ENCODE measurements at regions not wholly inside any gene's neighbourhood (a gene's known extent, or its start where the extent isn't known, plus 50 kb on each side); places are given as distances from the start of the nearest gene placed in this dataset.

DNA sequence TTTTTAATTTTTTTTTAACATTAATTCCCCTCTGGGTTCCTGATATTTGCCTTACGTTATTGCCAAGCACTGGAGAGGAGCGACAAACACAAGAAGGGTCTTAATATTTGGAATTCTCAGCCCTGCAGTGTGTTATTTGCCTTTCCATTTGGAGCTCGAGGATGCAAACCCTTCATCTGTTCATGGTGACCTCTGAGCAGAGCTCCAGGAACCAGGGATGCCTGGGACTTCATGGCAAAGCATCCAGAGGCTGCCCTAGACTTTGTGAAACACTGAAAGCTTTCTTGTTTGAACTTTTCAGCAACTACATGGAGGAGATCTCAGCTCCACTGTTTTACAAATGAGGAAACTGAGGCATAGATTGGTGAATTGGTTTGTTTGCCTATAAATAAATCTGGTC lies 254.2 kb downstream of the CBLN1 start:
- no peak for DNase-seq

DNA sequence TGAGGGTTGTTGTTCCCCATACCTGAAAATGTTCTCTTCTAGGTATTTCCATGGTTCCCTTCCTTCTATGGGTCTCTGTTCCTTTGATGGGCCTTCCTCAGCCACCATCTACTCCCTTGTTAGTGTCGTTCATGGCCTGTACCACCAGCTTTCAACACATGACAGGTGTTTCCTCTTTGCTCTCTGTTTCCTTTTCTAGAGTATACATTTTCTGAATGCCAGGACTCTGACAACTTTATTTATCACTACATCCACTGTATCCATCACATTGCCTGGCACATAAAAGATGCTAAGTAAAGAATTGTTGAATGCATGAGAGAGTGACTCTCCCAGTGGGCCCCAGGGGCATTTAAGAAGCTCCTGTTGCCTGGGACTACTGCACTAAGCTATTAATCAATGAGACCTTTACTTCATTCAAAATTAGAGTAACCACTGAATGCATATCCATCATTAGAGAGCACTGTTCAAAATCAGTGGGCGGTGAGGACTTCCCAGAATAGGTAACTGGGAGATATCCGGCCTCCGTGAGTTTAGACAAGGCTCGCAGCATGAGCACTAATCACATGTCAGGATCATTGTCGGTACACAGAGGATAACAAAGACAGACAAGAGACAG lies 255.0 kb downstream of the CBLN1 start:
- Histone ChIP-seq H3K4me1 (peaks cover 0 to 7% (median 3%) of the 10 kb centered on the region in 4 donors), H3K27ac (no peak overlapping the region), H3K4me3 (no peak overlapping the region), H3K9me3 (no peaks in the 10 kb centered on the region), H3K27me3 (peaks cover 2% of the 10 kb centered on the region), H3K36me3 (no peaks in the 10 kb centered on the region)
- no peak for DNase-seq
- intact Hi-C loops (cut with DNase I; ENCODE audit: low total_unique reads) (no loop called here), in situ Hi-C loops (cut with MboI; ENCODE audit: low pct_ligation_motif_present in 1 of 4, low pct_unique_long_range_greater_than_20kb in 1 of 4, low sequenced_read_pairs in 3 of 4) (no loop called here)
- TF ChIP-seq, protein P1, sequence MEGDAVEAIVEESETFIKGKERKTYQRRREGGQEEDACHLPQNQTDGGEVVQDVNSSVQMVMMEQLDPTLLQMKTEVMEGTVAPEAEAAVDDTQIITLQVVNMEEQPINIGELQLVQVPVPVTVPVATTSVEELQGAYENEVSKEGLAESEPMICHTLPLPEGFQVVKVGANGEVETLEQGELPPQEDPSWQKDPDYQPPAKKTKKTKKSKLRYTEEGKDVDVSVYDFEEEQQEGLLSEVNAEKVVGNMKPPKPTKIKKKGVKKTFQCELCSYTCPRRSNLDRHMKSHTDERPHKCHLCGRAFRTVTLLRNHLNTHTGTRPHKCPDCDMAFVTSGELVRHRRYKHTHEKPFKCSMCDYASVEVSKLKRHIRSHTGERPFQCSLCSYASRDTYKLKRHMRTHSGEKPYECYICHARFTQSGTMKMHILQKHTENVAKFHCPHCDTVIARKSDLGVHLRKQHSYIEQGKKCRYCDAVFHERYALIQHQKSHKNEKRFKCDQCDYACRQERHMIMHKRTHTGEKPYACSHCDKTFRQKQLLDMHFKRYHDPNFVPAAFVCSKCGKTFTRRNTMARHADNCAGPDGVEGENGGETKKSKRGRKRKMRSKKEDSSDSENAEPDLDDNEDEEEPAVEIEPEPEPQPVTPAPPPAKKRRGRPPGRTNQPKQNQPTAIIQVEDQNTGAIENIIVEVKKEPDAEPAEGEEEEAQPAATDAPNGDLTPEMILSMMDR (IDR thresholded peaks at IDR 0.05), result no peak
- TF ChIP-seq EP300 (IDR thresholded peaks at IDR 0.05; ENCODE audit: low read depth) (no peak), POLR2AphosphoS5 (IDR thresholded peaks at IDR 0.05) (no peak), POLR2A (IDR thresholded peaks at IDR 0.05) (no peak)
- 76 to 77% methylated on average over 1 to 6 of the region's 6 CpGs for WGBS, 2 donors (ENCODE audit: low coverage in 1 of 2)

More for the DNA sequence above, 254.2 kb downstream of the CBLN1 start:
- Histone ChIP-seq H3K27ac (no peak overlapping the region), H3K4me1 (peaks cover 0 to 7% (median 3%) of the 10 kb centered on the region in 4 donors), H3K9me3 (no peaks in the 10 kb centered on the region), H3K27me3 (no peaks in the 10 kb centered on the region), H3K4me3 (no peak overlapping the region), H3K36me3 (no peaks in the 10 kb centered on the region)
- intact Hi-C loops (cut with DNase I; ENCODE audit: low total_unique reads) (no loop called here), in situ Hi-C loops (cut with MboI; ENCODE audit: low pct_ligation_motif_present in 1 of 4, low pct_unique_long_range_greater_than_20kb in 1 of 4, low sequenced_read_pairs in 3 of 4) (no loop called here)
- TF ChIP-seq EP300 (IDR thresholded peaks at IDR 0.05; ENCODE audit: low read depth), result no peak
- WGBS, 2 donors (ENCODE audit: low coverage in 1 of 2), result 49 to 63% methylated on average over 3 of the region's 3 CpGs

DNA sequence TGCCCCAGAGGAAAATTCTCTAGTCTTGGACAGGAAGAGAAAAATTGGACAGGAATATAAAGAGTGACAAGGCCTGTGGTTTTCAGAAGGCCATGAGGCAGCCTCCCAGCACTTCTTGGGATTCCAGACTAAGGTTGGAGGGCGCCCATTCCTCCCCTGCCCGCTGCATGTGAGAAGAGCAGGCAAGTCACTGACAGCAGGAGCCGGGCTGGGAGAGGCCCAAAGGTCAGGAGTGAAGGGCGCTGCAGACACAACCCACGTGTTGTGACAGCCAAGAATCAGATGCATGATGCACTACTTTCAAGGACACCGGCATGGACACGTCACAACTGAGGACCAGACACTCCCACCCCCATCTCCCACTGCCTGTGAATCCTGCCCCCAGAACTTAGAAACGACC lies 256.7 kb downstream of the CBLN1 start:
- Histone ChIP-seq H3K4me3 (no peak overlapping the region), H3K36me3 (no peaks in the 10 kb centered on the region), H3K9me3 (no peaks in the 10 kb centered on the region), H3K27me3 (peaks cover 7% of the 10 kb centered on the region), H3K27ac (no peak overlapping the region), H3K4me1 (peaks cover 0 to 10% (median 4%) of the 10 kb centered on the region in 4 donors)
- no peak for DNase-seq
- WGBS, 2 donors (ENCODE audit: low coverage in 1 of 2), result 71 to 83% methylated on average over 2 to 8 of the region's 8 CpGs
- TF ChIP-seq, protein P1 (IDR thresholded peaks at IDR 0.05), result no peak
- TF ChIP-seq EP300 (IDR thresholded peaks at IDR 0.05; ENCODE audit: low read depth) (no peak), POLR2AphosphoS5 (IDR thresholded peaks at IDR 0.05) (no peak), POLR2A (IDR thresholded peaks at IDR 0.05) (no peak)
- intact Hi-C loops (cut with DNase I; ENCODE audit: low total_unique reads), result no loop called here
- in situ Hi-C loops (cut with MboI; ENCODE audit: low pct_ligation_motif_present in 1 of 4, low pct_unique_long_range_greater_than_20kb in 1 of 4, low sequenced_read_pairs in 3 of 4), result no loop called here

DNA sequence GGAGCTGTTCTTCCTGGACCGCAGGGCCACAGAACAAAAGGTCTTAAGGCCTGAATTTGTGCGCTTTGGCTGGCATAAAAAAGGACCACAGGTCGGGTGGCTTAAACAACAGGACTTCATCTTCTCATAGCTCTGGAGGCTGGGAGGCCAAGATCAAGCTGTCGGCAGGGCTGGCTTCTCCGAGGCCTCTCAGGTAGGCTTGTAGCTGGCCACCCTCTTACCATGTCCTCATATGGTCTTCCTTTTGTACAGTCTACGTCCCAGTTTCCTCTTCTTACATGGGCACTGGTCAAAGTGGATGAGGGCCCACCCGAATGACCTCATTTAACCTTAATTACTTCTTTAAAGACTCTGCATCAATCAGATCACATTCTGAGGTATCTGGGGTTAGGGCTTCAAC lies 257.6 kb downstream of the CBLN1 start:
- H3K4me1 ChIP-seq, result peaks cover 0 to 10% (median 4%) of the 10 kb centered on the region in 4 donors
- in situ Hi-C loops (cut with MboI; ENCODE audit: low pct_ligation_motif_present in 1 of 4, low pct_unique_long_range_greater_than_20kb in 1 of 4, low sequenced_read_pairs in 3 of 4), result no loop called here
- no peak for DNase-seq
- intact Hi-C loops (cut with DNase I; ENCODE audit: low total_unique reads), result no loop called here
- 92% methylated on average over 7 of the region's 7 CpGs; no CpG with 5 or more reads in 1 of the 2 donors for WGBS, 2 donors (ENCODE audit: low coverage in 1 of 2)
- H3K27ac ChIP-seq, result no peak overlapping the region
- H3K27me3 ChIP-seq, result peaks cover 7% of the 10 kb centered on the region
- no peak for TF ChIP-seq POLR2AphosphoS5 (IDR thresholded peaks at IDR 0.05)
- TF ChIP-seq EP300 (IDR thresholded peaks at IDR 0.05; ENCODE audit: low read depth), result no peak
- TF ChIP-seq, protein P1 (IDR thresholded peaks at IDR 0.05), result no peak
- no peak for TF ChIP-seq POLR2A (IDR thresholded peaks at IDR 0.05)
- no peaks in the 10 kb centered on the region for H3K9me3 ChIP-seq
- no peaks in the 10 kb centered on the region for H3K36me3 ChIP-seq
- no peak overlapping the region for H3K4me3 ChIP-seq

DNA sequence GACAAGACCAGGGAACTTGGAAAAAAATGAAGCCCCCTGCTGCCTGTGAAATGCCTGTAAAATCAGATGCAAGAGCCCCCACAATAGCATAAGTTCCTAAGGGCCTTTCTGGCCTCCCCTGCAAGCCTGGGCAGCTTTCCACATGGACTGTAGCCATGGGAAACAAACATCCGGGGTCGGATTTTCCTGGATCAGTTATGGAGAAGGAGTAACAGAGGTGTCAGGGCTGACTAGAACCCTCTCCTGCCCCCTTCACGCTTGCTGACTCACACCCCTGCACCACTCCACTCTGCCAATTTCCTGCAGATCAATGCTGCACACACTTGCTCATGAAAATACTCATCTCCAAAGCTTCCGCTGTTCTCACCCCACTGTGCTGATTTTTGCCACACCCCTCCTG lies 258.6 kb downstream of the CBLN1 start:
- Histone ChIP-seq H3K9me3 (no peaks in the 10 kb centered on the region), H3K36me3 (no peaks in the 10 kb centered on the region), H3K4me3 (no peak overlapping the region), H3K27me3 (peaks cover 7% of the 10 kb centered on the region), H3K4me1 (peaks cover 0 to 10% (median 4%) of the 10 kb centered on the region in 4 donors), H3K27ac (no peak overlapping the region)
- in situ Hi-C loops (cut with MboI; ENCODE audit: low pct_ligation_motif_present in 1 of 4, low pct_unique_long_range_greater_than_20kb in 1 of 4, low sequenced_read_pairs in 3 of 4), result no loop called here
- intact Hi-C loops (cut with DNase I; ENCODE audit: low total_unique reads), result no loop called here
- TF ChIP-seq EP300 (IDR thresholded peaks at IDR 0.05; ENCODE audit: low read depth) (no peak), POLR2AphosphoS5 (IDR thresholded peaks at IDR 0.05) (no peak), POLR2A (IDR thresholded peaks at IDR 0.05) (no peak)
- TF ChIP-seq, protein P1 (IDR thresholded peaks at IDR 0.05), result no peak
- WGBS, 2 donors (ENCODE audit: low coverage in 1 of 2), result 16 to 30% methylated on average over 2 to 4 of the region's 4 CpGs
- no peak for DNase-seq
